Astrocyte (in vitro differentiated cells and primary cell): ENCODE measurements at regions not wholly inside any gene's neighbourhood (a gene's known extent, or its start where the extent isn't known, plus 50 kb on each side); places are given as distances from the start of the nearest gene placed in this dataset.

Experiments
- DNase-seq: peaks from one replicate; pipeline ENCODE4 v3.0.0-alpha.2; 2010; ENCODE audit warnings: low read depth
- FAIRE-seq: peaks from 2 replicates; lab custom pipeline; 2011; peaks lifted over from hg19 to GRCh38; lab: Jason Lieb, UNC
- H2AFZ ChIP-seq: 2 replicates; pipeline ENCODE4 v1.6.0; 2012; ENCODE audit warnings: low read depth, low read length, inconsistent platforms
- H3K27ac ChIP-seq: 2 replicates; pipeline ENCODE4 v1.5.1; 2011; ENCODE audit warnings: low read depth, low read length, inconsistent platforms
- H3K27me3 ChIP-seq: 2 replicates; pipeline ENCODE4 v1.6.0; 2011; ENCODE audit warnings: low read length, inconsistent platforms; ENCODE audit not compliant: insufficient read depth
- H3K36me3 ChIP-seq: 2 replicates; pipeline ENCODE4 v1.5.1; 2011; ENCODE audit warnings: low read length, inconsistent platforms; ENCODE audit not compliant: insufficient read depth
- H3K4me1 ChIP-seq: 2 replicates; pipeline ENCODE4 v1.5.1; 2011; ENCODE audit warnings: low read length, inconsistent platforms; ENCODE audit not compliant: insufficient read depth
- H3K4me2 ChIP-seq: 2 replicates; pipeline ENCODE4 v1.6.0; 2012; ENCODE audit warnings: low read length, inconsistent platforms
- H3K4me3 ChIP-seq: 2 replicates; pipeline ENCODE4 v1.5.1; 2011; ENCODE audit warnings: low read depth, mild to moderate bottlenecking, low read length, inconsistent platforms; ENCODE audit not compliant: insufficient read depth
- H3K79me2 ChIP-seq: 2 replicates; pipeline ENCODE4 v1.6.0; 2012; ENCODE audit warnings: mild to moderate bottlenecking, low read length, inconsistent platforms; ENCODE audit not compliant: insufficient read depth
- H3K9ac ChIP-seq: 2 replicates; pipeline ENCODE4 v1.6.0; 2012; ENCODE audit warnings: mild to moderate bottlenecking, low read length, inconsistent platforms
- H3K9me3 ChIP-seq: 2 replicates; pipeline ENCODE4 v1.5.1; 2012; ENCODE audit warnings: low read depth, mild to moderate bottlenecking, low read length, inconsistent platforms; ENCODE audit not compliant: insufficient read depth
- H4K20me1 ChIP-seq: 2 replicates; pipeline ENCODE4 v1.6.0; 2012; ENCODE audit warnings: low read length, inconsistent platforms; ENCODE audit not compliant: insufficient read depth
- H3K27ac Mint-ChIP-seq: one replicate; pipeline ENCODE4 v1.8.0; 2021; ENCODE audit warnings: mild to moderate bottlenecking, mixed read lengths; ENCODE audit not compliant: unreplicated experiment
- H3K27me3 Mint-ChIP-seq: one replicate; pipeline ENCODE4 v1.8.0; 2021; ENCODE audit warnings: low read depth, mixed read lengths; ENCODE audit not compliant: unreplicated experiment
- H3K36me3 Mint-ChIP-seq: one replicate; pipeline ENCODE4 v1.8.0; 2021; ENCODE audit warnings: low read depth, mixed read lengths; ENCODE audit not compliant: unreplicated experiment
- H3K4me1 Mint-ChIP-seq: one replicate; pipeline ENCODE4 v1.8.0; 2021; ENCODE audit warnings: low read depth, mixed read lengths; ENCODE audit not compliant: unreplicated experiment
- H3K4me3 Mint-ChIP-seq: one replicate; pipeline ENCODE4 v1.8.0; 2021; ENCODE audit warnings: mild to moderate bottlenecking, moderate library complexity, mixed read lengths; ENCODE audit not compliant: unreplicated experiment
- H3K9me3 Mint-ChIP-seq: one replicate; pipeline ENCODE4 v1.8.0; 2021; ENCODE audit warnings: mild to moderate bottlenecking, mixed read lengths; ENCODE audit not compliant: unreplicated experiment
- EZH2 ChIP-seq: IDR thresholded peaks from 2 replicates; pipeline ENCODE4 v1.6.1; 2012; ENCODE audit warnings: mild to moderate bottlenecking, low read length, inconsistent platforms; ENCODE audit not compliant: insufficient read depth
- TF ChIP-seq, protein P1 (sequence below): IDR thresholded peaks from 2 replicates; pipeline ENCODE4 v1.5.1; 2011; ENCODE audit warnings: low read depth, mild to moderate bottlenecking, inconsistent platforms, low read length, moderate library complexity; ENCODE audit not compliant: insufficient read depth

DNA sequence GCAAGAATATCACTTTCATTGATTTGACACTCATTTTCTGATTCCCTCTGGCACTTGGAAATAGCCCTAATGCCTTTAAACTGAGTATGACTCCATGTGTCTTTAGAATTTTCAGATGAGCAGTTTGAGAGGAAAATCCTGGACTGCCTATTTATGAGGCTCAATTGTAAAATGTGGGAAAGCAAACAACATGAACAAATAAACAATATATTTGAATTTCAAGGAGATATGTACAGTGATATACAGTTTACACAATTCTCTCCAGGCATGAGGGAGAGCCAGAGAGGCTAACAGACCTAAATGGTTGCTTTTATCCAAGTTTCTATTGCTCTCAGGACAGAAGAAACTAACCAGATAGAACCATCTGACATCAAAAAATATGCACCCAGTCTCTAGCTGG, 748.2 kb upstream of the NRSN1 start:
- no peak overlapping the region for H3K27ac Mint-ChIP-seq
- Histone ChIP-seq H3K4me1 (no peaks in the 10 kb centered on the region), H3K9ac (no peak overlapping the region), H3K4me2 (no peak overlapping the region), H3K9me3 (no peaks in the 10 kb centered on the region), H3K79me2 (no peaks in the 10 kb centered on the region), H3K36me3 (no peaks in the 10 kb centered on the region), H4K20me1 (no peaks in the 10 kb centered on the region), H2AFZ (no peak overlapping the region), H3K4me3 (no peak overlapping the region), H3K27ac (no peak overlapping the region), H3K27me3 (no peaks in the 10 kb centered on the region)
- no peaks in the 10 kb centered on the region for H3K4me1 Mint-ChIP-seq
- DNase-seq = no peak
- no peak for TF ChIP-seq EZH2
- TF ChIP-seq, protein P1, sequence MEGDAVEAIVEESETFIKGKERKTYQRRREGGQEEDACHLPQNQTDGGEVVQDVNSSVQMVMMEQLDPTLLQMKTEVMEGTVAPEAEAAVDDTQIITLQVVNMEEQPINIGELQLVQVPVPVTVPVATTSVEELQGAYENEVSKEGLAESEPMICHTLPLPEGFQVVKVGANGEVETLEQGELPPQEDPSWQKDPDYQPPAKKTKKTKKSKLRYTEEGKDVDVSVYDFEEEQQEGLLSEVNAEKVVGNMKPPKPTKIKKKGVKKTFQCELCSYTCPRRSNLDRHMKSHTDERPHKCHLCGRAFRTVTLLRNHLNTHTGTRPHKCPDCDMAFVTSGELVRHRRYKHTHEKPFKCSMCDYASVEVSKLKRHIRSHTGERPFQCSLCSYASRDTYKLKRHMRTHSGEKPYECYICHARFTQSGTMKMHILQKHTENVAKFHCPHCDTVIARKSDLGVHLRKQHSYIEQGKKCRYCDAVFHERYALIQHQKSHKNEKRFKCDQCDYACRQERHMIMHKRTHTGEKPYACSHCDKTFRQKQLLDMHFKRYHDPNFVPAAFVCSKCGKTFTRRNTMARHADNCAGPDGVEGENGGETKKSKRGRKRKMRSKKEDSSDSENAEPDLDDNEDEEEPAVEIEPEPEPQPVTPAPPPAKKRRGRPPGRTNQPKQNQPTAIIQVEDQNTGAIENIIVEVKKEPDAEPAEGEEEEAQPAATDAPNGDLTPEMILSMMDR = no peak
- no peaks in the 10 kb centered on the region for H3K36me3 Mint-ChIP-seq
- FAIRE-seq = no peak
- peaks cover 2% of the 10 kb centered on the region for H3K9me3 Mint-ChIP-seq
- no peaks in the 10 kb centered on the region for H3K27me3 Mint-ChIP-seq
- no peak overlapping the region for H3K4me3 Mint-ChIP-seq

DNA sequence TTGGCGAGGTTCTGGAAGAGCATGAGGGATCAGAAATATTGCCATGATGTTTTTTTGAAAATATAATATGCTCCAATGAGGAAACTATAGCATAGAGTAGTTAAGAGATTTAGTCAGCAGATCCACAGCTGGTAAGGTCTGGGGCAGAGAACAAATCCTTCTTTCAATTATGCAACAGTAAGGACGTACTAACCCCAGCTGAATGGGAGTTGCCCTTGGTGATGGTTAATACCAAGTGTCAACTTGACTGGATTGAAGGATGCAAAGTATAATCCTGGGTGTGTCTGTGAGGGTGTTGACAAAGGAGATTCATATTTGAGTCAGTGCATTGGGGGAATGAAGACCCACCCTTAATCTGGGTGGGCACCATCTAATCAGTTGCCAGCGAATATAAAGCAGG, 745.5 kb upstream of the NRSN1 start:
- H2AFZ ChIP-seq = no peak overlapping the region
- H3K27me3 Mint-ChIP-seq = no peaks in the 10 kb centered on the region
- no peak overlapping the region for H3K4me3 Mint-ChIP-seq
- no peaks in the 10 kb centered on the region for H3K27me3 ChIP-seq
- no peaks in the 10 kb centered on the region for H3K36me3 Mint-ChIP-seq
- H3K79me2 ChIP-seq = no peaks in the 10 kb centered on the region
- H3K9ac ChIP-seq = no peak overlapping the region
- H3K4me2 ChIP-seq = no peak overlapping the region
- FAIRE-seq = no peak
- TF ChIP-seq, protein P1 = no peak
- no peaks in the 10 kb centered on the region for H3K9me3 ChIP-seq
- no peak overlapping the region for H3K4me3 ChIP-seq
- H3K4me1 Mint-ChIP-seq = no peaks in the 10 kb centered on the region
- no peak for DNase-seq
- H3K4me1 ChIP-seq = no peaks in the 10 kb centered on the region
- H4K20me1 ChIP-seq = no peaks in the 10 kb centered on the region
- H3K9me3 Mint-ChIP-seq = peaks cover 2% of the 10 kb centered on the region
- no peak overlapping the region for H3K27ac ChIP-seq
- no peak overlapping the region for H3K27ac Mint-ChIP-seq
- no peaks in the 10 kb centered on the region for H3K36me3 ChIP-seq

DNA sequence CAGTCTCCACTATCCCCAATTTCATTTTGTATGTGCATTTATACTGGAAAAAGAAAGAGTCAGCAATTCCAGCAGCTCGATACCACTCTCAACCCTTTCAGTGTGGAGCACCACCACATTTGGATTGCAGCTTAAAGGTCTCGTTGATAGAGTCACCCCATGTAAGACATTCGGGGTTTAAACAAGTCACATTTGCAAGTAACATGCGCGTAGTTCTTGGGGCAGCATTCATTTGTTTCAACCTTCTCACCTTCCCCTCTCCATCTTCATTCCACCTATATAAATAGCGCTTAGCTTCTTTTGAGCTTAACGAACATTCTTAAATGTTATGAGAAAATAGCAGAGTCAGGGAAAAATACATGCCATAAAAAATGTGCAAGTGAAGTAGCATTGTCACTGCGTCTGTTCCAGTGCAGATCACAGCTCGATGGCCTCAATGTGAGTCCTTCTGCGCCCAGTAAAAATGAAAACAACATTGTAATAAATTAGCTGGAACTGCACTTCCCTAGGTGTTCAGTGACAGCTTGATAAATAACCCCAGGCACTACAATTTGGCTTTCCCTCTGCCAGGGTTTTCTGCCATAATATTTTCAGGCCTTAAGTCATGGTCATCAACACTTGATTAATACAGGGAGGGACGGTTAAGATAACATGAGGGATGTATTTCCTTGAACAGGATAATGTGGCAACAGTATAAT, 737.8 kb upstream of the NRSN1 start:
- Mint-ChIP-seq H3K27me3 (no peaks in the 10 kb centered on the region), H3K9me3 (no peaks in the 10 kb centered on the region), H3K27ac (no peak overlapping the region), H3K4me1 (no peaks in the 10 kb centered on the region), H3K4me3 (no peak overlapping the region), H3K36me3 (no peaks in the 10 kb centered on the region)
- Histone ChIP-seq H3K27me3 (no peaks in the 10 kb centered on the region), H2AFZ (no peak overlapping the region), H3K9ac (no peak overlapping the region), H3K36me3 (no peaks in the 10 kb centered on the region), H3K9me3 (no peaks in the 10 kb centered on the region), H3K4me3 (no peak overlapping the region), H3K4me2 (no peak overlapping the region), H3K27ac (no peak overlapping the region), H3K79me2 (no peaks in the 10 kb centered on the region), H3K4me1 (no peaks in the 10 kb centered on the region), H4K20me1 (no peaks in the 10 kb centered on the region)
- FAIRE-seq (no peak), DNase-seq (no peak)
- TF ChIP-seq, protein P1 = no peak
- no peak for TF ChIP-seq EZH2
